Endothelial cell of umbilical vein (primary cell): ENCODE measurements at regions not wholly inside any gene's neighbourhood (a gene's known extent, or its start where the extent isn't known, plus 50 kb on each side); places are given as distances from the start of the nearest gene placed in this dataset.

Experiments used
- BruUV-seq: library from RNA; stranded (reverse); fragments of 400-500 nt; replicated peaks from 2 replicates; lab custom pipeline; 2021; lab: Mats Ljungman, UMichigan
- CTCF ChIA-PET: fragments of 300-600, 350-600 bp; sonication (Branson Sonifier 250); formaldehyde crosslinking; loops from one replicate; lab custom pipeline; 2021; ENCODE audit warnings: antibody characterized with exemption, inconsistent platforms; lab: Charles Lee
- POLR2A ChIA-PET: fragments of 300-600, 350-600 bp; sonication (Branson Sonifier 250); formaldehyde crosslinking; loops from one replicate; lab custom pipeline; 2021; ENCODE audit warnings: antibody characterized with exemption, inconsistent platforms; lab: Charles Lee
- DNase-seq: peaks from one replicate; pipeline ENCODE4 v3.0.0-alpha.2; 2011; ENCODE audit warnings: low read depth, low spot score
- FAIRE-seq: peaks from 2 replicates; lab custom pipeline; 2011; peaks lifted over from hg19 to GRCh38; lab: Jason Lieb, UNC
- H2AFZ ChIP-seq: 2 replicates; pipeline ENCODE4 v1.6.0; 2012; ENCODE audit warnings: low read depth, low read length, control low read depth, inconsistent platforms
- H3K27ac ChIP-seq: 2 replicates; pipeline ENCODE4 v1.5.1; 2011; ENCODE audit warnings: low read depth, mild to moderate bottlenecking, control low read depth, low read length, moderate library complexity; ENCODE audit not compliant: insufficient read depth
- H3K27me3 ChIP-seq, 2 experiments: 2 replicates each; pipeline versions ENCODE4 v1.6.0 to v1.6.1; 2011; ENCODE audit warnings: low read length in 2 of 2, mixed read lengths in 1 of 2; ENCODE audit not compliant: control insufficient read depth in 2 of 2, insufficient read depth in 2 of 2
- H3K36me3 ChIP-seq, 2 experiments: 2 replicates in 1 of 2; 3 replicates in 1 of 2; pipeline ENCODE4 v1.5.1; 2011; ENCODE audit warnings: low read length in 2 of 2, mild to moderate bottlenecking in 1 of 2, moderate library complexity in 1 of 2; ENCODE audit not compliant: control insufficient read depth in 2 of 2, insufficient read depth in 2 of 2; ENCODE audit errors: extremely low read depth in 1 of 2
- H3K4me1 ChIP-seq: 3 replicates; pipeline ENCODE4 v1.5.1; 2011; ENCODE audit warnings: mild to moderate bottlenecking, low read length; ENCODE audit not compliant: control insufficient read depth, insufficient read depth; ENCODE audit errors: extremely low read depth
- H3K4me2 ChIP-seq: 2 replicates; pipeline ENCODE4 v1.6.1; 2011; ENCODE audit warnings: low read length, control low read depth, mixed read lengths; ENCODE audit not compliant: insufficient read depth
- H3K4me3 ChIP-seq, 3 experiments: fragments of 200-600 bp in 1 of 3; sonication (generic), shearing (Covaris generic) in 1 of 3; replicated peaks in 1 of 3; 2 replicates each; pipeline ENCODE4 v1.5.1; 2011 to 2016; ENCODE audit warnings: control low read depth in 3 of 3, low read length in 3 of 3, mild to moderate bottlenecking in 2 of 3, inconsistent platforms in 1 of 3, low read depth in 1 of 3, moderate library complexity in 1 of 3; ENCODE audit not compliant: insufficient read depth in 1 of 3
- H3K79me2 ChIP-seq: 2 replicates; pipeline ENCODE4 v1.6.0; 2012; ENCODE audit warnings: low read length, inconsistent platforms; ENCODE audit not compliant: control insufficient read depth, insufficient read depth
- H3K9ac ChIP-seq: replicated peaks from 2 replicates; pipeline ENCODE3; 2011; ENCODE audit warnings: low read length, control low read depth; ENCODE audit not compliant: insufficient read depth; ENCODE audit errors: extremely low read depth
- H3K9me1 ChIP-seq: replicated peaks from 3 replicates; pipeline ENCODE4 v1.6.0; 2011; ENCODE audit warnings: mild to moderate bottlenecking, low read length; ENCODE audit not compliant: control insufficient read depth, insufficient read depth; ENCODE audit errors: extremely low read depth
- H3K9me3 ChIP-seq: replicated peaks from 2 replicates; pipeline ENCODE4 v1.5.1; 2012; ENCODE audit warnings: low read length, inconsistent platforms; ENCODE audit not compliant: control insufficient read depth, insufficient read depth
- H4K20me1 ChIP-seq: replicated peaks from 2 replicates; pipeline ENCODE3; 2011; ENCODE audit warnings: mild to moderate bottlenecking, low read length; ENCODE audit not compliant: control insufficient read depth, insufficient read depth; ENCODE audit errors: extremely low read depth
- CTCF ChIP-seq, 2 donors: IDR thresholded peaks; 1 replicate in 1 of 2; 2 replicates in 1 of 2; pipeline ENCODE4 v1.5.1; 2011; ENCODE audit warnings: low read length in 2 of 2, mild to moderate bottlenecking in 2 of 2, moderate library complexity in 2 of 2, control low read depth in 1 of 2, inconsistent platforms in 1 of 2, low read depth in 1 of 2; ENCODE audit not compliant: insufficient read depth in 1 of 2; ENCODE audit errors: extremely low read depth in 1 of 2
- EZH2 ChIP-seq: IDR thresholded peaks from 2 replicates; pipeline ENCODE4 v1.6.1; 2012; ENCODE audit warnings: borderline replicate concordance, low read depth, mild to moderate bottlenecking, moderate library complexity, low read length, inconsistent platforms; ENCODE audit not compliant: severe bottlenecking
- FOS ChIP-seq: IDR thresholded peaks from 2 replicates; pipeline ENCODE4 v1.6.1; 2011; ENCODE audit warnings: mild to moderate bottlenecking, low read length, moderate library complexity, borderline replicate concordance; ENCODE audit not compliant: insufficient read depth
- GATA2 ChIP-seq: IDR thresholded peaks from 2 replicates; pipeline ENCODE4 v1.7.0; 2011; ENCODE audit warnings: low read depth, mild to moderate bottlenecking, moderate library complexity, mixed read lengths, low read length; ENCODE audit not compliant: insufficient read length, insufficient read depth
- JUN ChIP-seq: IDR thresholded peaks from 2 replicates; pipeline ENCODE4 v1.6.1; 2011; ENCODE audit warnings: borderline replicate concordance, low read depth; ENCODE audit not compliant: insufficient read length, insufficient read depth
- MAX ChIP-seq: IDR thresholded peaks from 2 replicates; pipeline ENCODE4 v1.6.1; 2011; ENCODE audit not compliant: insufficient read depth, insufficient read length
- MYC ChIP-seq: IDR thresholded peaks from one replicate; pipeline ENCODE4 v1.6.1; 2011; ENCODE audit warnings: mild to moderate bottlenecking, low read depth, low read length
- POLR2A ChIP-seq: IDR thresholded peaks from 2 replicates; pipeline ENCODE4 v1.6.1; 2012; ENCODE audit warnings: low read depth, mild to moderate bottlenecking, control low read depth, low read length
- POLR2AphosphoS5 ChIP-seq: IDR thresholded peaks from 2 replicates; pipeline ENCODE4 v1.6.1; 2012; ENCODE audit warnings: low read depth, mild to moderate bottlenecking, control low read depth, low read length, moderate library complexity; ENCODE audit not compliant: insufficient read depth
- dilution Hi-C: fragments of 300-500 bp; cut with MboI; formaldehyde crosslinking; loops from one replicate; pipeline ENCODE4 v1.15.0; 2019; ENCODE audit warnings: low sequenced_read_pairs; ENCODE audit not compliant: extremely low pct_ligation_motif_present
- intact Hi-C: fragments of 100-400 bp; cut with micrococcal nuclease; formaldehyde crosslinking; loops from one replicate; pipeline ENCODE4 v1.10.0; 2022

GRCh38 chr2:146984014-146984413 is 860.8 kb upstream of the ACVR2A start:
- no peak overlapping the region for H3K4me2 ChIP-seq
- TF ChIP-seq POLR2AphosphoS5 (no peak), POLR2A (no peak), GATA2 (no peak), FOS (no peak), CTCF (IDR thresholded peaks at IDR 0.05; ENCODE audit: extremely low read depth in 1 of 2, insufficient read depth in 1 of 2, low read depth in 1 of 2, low read length in 2 of 2) (no peak), EZH2 (no peak), MAX (no peak), JUN (no peak), MYC (no peak)
- POLR2A ChIA-PET = no interaction called here
- DNase-seq (no peak), FAIRE-seq (no peak)
- H3K79me2 ChIP-seq = no peaks in the 10 kb centered on the region
- no peak overlapping the region for H3K9ac ChIP-seq
- no peaks in the 10 kb centered on the region for H3K9me1 ChIP-seq
- intact Hi-C loops (no loop called here), dilution Hi-C loops (no loop called here)
- H3K4me3 ChIP-seq = no peak overlapping the region
- no peak overlapping the region for H2AFZ ChIP-seq
- no peaks in the 10 kb centered on the region for H4K20me1 ChIP-seq
- no peaks in the 10 kb centered on the region for H3K27me3 ChIP-seq
- H3K36me3 ChIP-seq = no peaks in the 10 kb centered on the region
- CTCF ChIA-PET = no interaction called here
- BruUV-seq = no TSS peak
- no peaks in the 10 kb centered on the region for H3K9me3 ChIP-seq
- H3K27ac ChIP-seq = no peak overlapping the region
- peaks cover 6% of the 10 kb centered on the region for H3K4me1 ChIP-seq
